ENCODE measurements at regions not wholly inside any gene's neighbourhood (a gene's known extent, or its start where the extent isn't known, plus 50 kb on each side); places are given as distances from the start of the nearest gene placed in this dataset.

DNA sequence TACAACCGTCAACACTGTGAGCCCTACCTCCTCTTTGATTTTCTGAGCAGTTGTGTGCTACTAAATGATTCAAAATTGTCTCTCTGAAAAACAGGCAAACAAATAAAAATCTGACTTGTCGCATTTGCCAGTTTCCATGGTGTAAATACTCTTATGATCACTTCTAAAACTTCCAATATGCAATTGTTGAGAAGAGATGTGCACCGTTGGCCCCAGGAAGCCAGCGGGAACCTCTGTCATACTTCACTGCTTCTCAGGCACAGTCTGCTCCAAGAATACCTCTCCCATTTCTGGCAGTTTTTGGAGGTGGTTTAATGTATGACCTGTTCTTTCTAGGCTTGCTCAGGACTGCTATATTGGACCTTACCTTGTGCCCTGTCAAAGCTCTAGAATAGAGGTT lies 196.0 kb upstream of the NCAM2 start:
- no peak for TF ChIP-seq SP1 (IDR thresholded peaks at IDR 0.05)
- no peak for TF ChIP-seq ARNT (IDR thresholded peaks at IDR 0.05)
- TF ChIP-seq SUZ12 (IDR thresholded peaks at IDR 0.05), result no peak
- TF ChIP-seq ELF4 (IDR thresholded peaks at IDR 0.05), result no peak
- TF ChIP-seq FOXK2 (IDR thresholded peaks at IDR 0.05), result no peak
- TF ChIP-seq FOXA1 (IDR thresholded peaks at IDR 0.05), result no peak
- no peak for TF ChIP-seq FOXM1 (IDR thresholded peaks at IDR 0.05; ENCODE audit: borderline replicate concordance)

Measured in HEK293T (cell line).